PFSK-1 (cell line): ENCODE measurements at regions not wholly inside any gene's neighbourhood (a gene's known extent, or its start where the extent isn't known, plus 50 kb on each side); places are given as distances from the start of the nearest gene placed in this dataset.

Source experiments
- REST ChIP-seq, 2 experiments: IDR thresholded peaks; 2 replicates each; pipeline versions ENCODE4 v1.6.1 to v1.8.0; 2011 to 2012; ENCODE audit warnings: low read depth in 2 of 2, low read length in 2 of 2, control low read depth in 1 of 2, inconsistent platforms in 1 of 2, mild to moderate bottlenecking in 1 of 2, moderate library complexity in 1 of 2; ENCODE audit not compliant: insufficient read depth in 1 of 2
- TAF1 ChIP-seq: IDR thresholded peaks from 2 replicates; pipeline ENCODE4 v1.6.1; 2012; ENCODE audit warnings: low read length, control low read depth, borderline replicate concordance; ENCODE audit not compliant: insufficient read depth

GRCh38 chr18:27652480-27653121 lies 467.5 kb upstream of the CHST9 start:
- TF ChIP-seq REST (IDR thresholded peaks at IDR 0.05; ENCODE audit: insufficient read depth in 1 of 2, low read depth in 2 of 2, low read length in 2 of 2) (no peak), TAF1 (no peak)
